Astrocyte of the spinal cord (primary cell): ENCODE measurements at regions not wholly inside any gene's neighbourhood (a gene's known extent, or its start where the extent isn't known, plus 50 kb on each side); places are given as distances from the start of the nearest gene placed in this dataset.

Experiments used
- DNase-seq: peaks from one replicate; pipeline ENCODE4 v3.0.0; 2011; ENCODE audit warnings: low read depth, low spot score
- H3K4me3 ChIP-seq: 2 replicates; pipeline ENCODE4 v1.5.1; 2011; ENCODE audit warnings: low read depth, mild to moderate bottlenecking, low read length, moderate library complexity
- in situ Hi-C: cut with HindIII; loops from 2 replicates; pipeline ENCODE4 v1.10.0; 2017; ENCODE audit warnings: low sequenced_read_pairs
- TF ChIP-seq, protein P1 (sequence below): IDR thresholded peaks from 2 replicates; pipeline ENCODE4 v1.5.1; 2012; ENCODE audit warnings: low read depth, mild to moderate bottlenecking, low read length, inconsistent platforms

DNA sequence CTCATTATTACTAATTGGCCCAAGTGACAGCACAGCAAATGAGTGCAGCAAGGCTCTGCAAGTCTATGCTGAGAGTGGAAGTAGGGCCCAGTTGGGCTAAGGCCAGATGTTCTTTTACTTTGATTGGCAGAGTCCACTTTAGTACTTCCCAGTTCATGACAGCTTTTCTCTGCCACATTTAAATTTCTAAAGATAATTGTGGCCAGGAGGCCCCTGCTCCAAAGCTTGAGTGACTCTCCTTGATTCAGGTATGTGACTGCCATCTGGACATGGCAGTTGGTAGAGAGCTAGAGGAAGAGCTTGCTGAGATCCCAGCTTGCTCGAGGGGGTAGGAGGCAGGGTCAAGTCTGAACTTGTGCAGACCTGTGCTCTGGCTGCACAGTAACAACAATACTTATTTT lies 154.1 kb downstream of the CARTPT start:
- TF ChIP-seq, protein P1, sequence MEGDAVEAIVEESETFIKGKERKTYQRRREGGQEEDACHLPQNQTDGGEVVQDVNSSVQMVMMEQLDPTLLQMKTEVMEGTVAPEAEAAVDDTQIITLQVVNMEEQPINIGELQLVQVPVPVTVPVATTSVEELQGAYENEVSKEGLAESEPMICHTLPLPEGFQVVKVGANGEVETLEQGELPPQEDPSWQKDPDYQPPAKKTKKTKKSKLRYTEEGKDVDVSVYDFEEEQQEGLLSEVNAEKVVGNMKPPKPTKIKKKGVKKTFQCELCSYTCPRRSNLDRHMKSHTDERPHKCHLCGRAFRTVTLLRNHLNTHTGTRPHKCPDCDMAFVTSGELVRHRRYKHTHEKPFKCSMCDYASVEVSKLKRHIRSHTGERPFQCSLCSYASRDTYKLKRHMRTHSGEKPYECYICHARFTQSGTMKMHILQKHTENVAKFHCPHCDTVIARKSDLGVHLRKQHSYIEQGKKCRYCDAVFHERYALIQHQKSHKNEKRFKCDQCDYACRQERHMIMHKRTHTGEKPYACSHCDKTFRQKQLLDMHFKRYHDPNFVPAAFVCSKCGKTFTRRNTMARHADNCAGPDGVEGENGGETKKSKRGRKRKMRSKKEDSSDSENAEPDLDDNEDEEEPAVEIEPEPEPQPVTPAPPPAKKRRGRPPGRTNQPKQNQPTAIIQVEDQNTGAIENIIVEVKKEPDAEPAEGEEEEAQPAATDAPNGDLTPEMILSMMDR = no peak
- no peak for DNase-seq
- H3K4me3 ChIP-seq = no peak overlapping the region
- in situ Hi-C loops = no loop called here

DNA sequence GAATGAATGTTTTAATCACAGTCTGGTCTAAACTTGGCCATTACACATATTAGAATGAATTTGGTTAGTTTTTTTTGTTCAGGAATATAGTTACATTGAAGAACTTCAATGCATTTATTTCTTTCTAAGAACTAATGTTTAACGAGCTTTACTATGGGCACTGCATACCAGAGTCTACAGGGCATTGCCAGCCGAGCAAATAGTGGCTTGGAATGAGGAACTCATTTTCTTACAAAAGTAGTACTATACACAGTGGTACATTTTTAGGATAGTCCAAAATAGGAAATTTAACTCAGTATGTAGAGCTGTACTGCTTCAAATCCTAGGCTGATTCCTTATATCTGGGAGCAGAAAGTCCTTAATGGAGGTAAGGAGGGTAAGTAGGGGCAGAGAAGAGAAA lies 155.4 kb downstream of the CARTPT start:
- in situ Hi-C loops = no loop called here
- DNase-seq = no peak
- H3K4me3 ChIP-seq = no peak overlapping the region
- TF ChIP-seq, protein P1 = no peak

DNA sequence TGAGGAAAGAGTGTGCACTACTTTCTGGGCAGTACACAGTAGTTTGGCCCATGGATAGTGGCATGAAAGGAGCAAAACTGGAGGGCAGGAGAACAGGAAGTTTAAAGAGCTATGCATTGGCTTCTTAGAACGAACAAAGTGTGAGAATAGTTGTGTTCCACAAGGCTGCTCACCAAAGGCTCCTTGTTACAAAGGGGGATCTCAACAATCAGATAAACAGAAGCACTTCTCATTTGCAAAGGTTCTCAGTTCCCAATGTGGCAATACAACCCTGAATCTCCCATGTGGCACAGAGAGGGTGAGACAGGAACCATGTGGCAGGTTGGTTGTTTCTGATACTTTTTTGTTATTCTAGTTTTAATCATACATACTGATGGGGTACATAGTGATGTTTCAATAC lies 158.4 kb downstream of the CARTPT start:
- no peak overlapping the region for H3K4me3 ChIP-seq
- in situ Hi-C loops = no loop called here
- TF ChIP-seq, protein P1 = no peak
- no peak for DNase-seq

DNA sequence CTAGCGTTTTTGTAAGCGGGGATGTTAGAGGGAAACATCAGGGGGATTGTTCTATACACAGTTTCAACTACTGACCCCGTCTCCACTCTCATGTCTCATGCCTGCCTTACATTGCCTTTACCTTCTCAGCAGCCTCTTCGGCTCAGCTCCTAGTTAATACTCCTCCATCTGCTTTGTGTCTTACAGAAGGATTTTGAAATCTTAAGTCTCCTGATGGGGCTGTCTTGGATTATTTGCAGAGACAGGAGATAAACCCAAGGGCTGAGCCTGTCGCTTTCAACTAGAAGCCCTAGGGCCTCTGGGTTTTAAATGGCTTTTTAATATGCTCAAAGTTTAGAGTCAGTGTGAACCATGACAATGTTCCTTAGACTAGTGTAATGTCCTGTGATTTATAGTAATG lies 161.5 kb downstream of the CARTPT start:
- in situ Hi-C loops = no loop called here
- no peak for DNase-seq
- TF ChIP-seq, protein P1 = no peak
- H3K4me3 ChIP-seq = no peak overlapping the region

DNA sequence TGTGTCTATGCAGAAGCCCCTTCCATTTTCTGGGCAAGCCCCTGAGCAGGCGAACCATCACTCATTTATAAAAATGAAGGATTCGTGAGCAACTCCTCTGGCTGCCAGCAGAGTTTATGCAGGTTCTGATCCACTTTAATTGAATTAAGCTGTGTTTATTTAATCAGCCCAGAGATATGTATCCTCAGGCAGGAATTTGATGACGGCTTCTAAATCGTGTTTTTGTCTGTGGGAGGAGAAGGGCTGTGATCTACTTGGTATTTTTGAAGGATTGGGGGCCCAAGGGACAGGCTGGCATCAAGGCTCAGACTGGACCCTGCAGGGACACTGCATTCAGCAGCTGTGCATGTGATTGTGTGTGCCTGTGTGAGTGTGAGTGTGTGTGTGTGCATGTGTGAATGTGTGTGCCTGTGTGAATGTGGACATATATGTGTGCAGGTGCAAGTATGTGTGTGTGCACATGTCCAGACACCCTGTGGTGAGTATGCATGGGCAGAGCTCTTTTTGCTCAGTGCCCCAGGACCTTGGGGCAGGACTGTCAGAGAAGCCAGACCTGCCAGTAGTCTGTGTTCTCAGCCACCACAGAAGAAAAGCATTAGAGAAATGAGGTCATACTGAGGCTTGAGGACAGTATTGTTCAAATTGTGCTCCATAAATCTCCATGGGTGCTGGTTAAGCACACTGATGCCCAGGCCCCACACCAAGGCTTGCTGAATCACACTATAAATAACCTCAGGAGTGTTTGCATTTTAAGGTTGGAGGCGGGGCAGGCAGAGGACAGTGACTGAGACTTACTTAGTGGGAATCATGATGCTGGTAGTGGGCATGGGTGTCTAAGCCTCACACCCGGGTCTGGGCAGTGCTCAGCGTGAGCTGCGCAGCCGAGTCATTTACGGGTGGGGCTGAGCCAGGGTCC lies 164.0 kb downstream of the CARTPT start:
- H3K4me3 ChIP-seq = no peak overlapping the region
- TF ChIP-seq, protein P1 = no peak
- in situ Hi-C loops = no loop called here
- DNase-seq = peak; percentile 55

- in situ Hi-C loops = no loop called here
- no peak overlapping the region for H3K4me3 ChIP-seq
- TF ChIP-seq, protein P1 = no peak
- no peak for DNase-seq
Observed at GRCh38 chr5:71883742-71884103, 164.6 kb downstream of the CARTPT start.
